GM21576 (cell line): ENCODE measurements at regions not wholly inside any gene's neighbourhood (a gene's known extent, or its start where the extent isn't known, plus 50 kb on each side); places are given as distances from the start of the nearest gene placed in this dataset.
"Not testable (repeated sequence)": the region's sequence is repeated elsewhere in the genome, so short reads cannot be mapped to it uniquely, and the experiment has no call there.

Experiments used
- ATAC-seq: cut with Tn5 transposase; IDR thresholded peaks from one replicate; pipeline ENCODE4 v1.9.1; 2021; ENCODE audit warnings: mild to moderate bottlenecking, moderate library complexity; ENCODE audit not compliant: unreplicated experiment

GRCh38 chr7:32765185-32765584 lies 126.4 kb downstream of the KBTBD2 start:
- ATAC-seq: no peak

GRCh38 chr7:32762925-32763293 lies 128.7 kb downstream of the KBTBD2 start:
- ATAC-seq: no peak

- ATAC-seq: not testable (repeated sequence)
Measured at GRCh38 chr7:32762206-32762924, 129.2 kb downstream of the KBTBD2 start.

- ATAC-seq: no peak
Measured at GRCh38 chr7:32761451-32762205, 129.9 kb downstream of the KBTBD2 start.

- not testable (repeated sequence) for ATAC-seq
Measured at GRCh38 chr7:32760755-32761154, 130.8 kb downstream of the KBTBD2 start.

GRCh38 chr7:32759859-32760258 lies 131.7 kb downstream of the KBTBD2 start:
- not testable (repeated sequence) for ATAC-seq

GRCh38 chr7:32753872-32754271 lies 137.7 kb downstream of the KBTBD2 start:
- ATAC-seq: not testable (repeated sequence)

- not testable (repeated sequence) for ATAC-seq
Measured at GRCh38 chr7:32748337-32748736, 143.2 kb downstream of the KBTBD2 start.

GRCh38 chr7:32747443-32748148 lies 144.0 kb downstream of the KBTBD2 start:
- not testable (repeated sequence) for ATAC-seq

- not testable (repeated sequence) for ATAC-seq
Measured at GRCh38 chr7:32741853-32742476, 149.6 kb downstream of the KBTBD2 start.

GRCh38 chr7:32739749-32740148 lies 151.8 kb downstream of the KBTBD2 start:
- not testable (repeated sequence) for ATAC-seq

GRCh38 chr7:32738390-32738789 lies 153.2 kb downstream of the KBTBD2 start:
- ATAC-seq: not testable (repeated sequence)

GRCh38 chr7:32732767-32733166 lies 158.8 kb downstream of the KBTBD2 start:
- ATAC-seq: not testable (repeated sequence)

GRCh38 chr7:32729335-32729675 lies 162.3 kb downstream of the KBTBD2 start:
- ATAC-seq: not testable (repeated sequence)

GRCh38 chr7:32728412-32729334 lies 162.9 kb downstream of the KBTBD2 start:
- ATAC-seq: peak; percentile 78

GRCh38 chr7:32727483-32728411 lies 163.8 kb downstream of the KBTBD2 start:
- peak; percentile 61 for ATAC-seq

- not testable (repeated sequence) for ATAC-seq
Measured at GRCh38 chr7:32722837-32723236, 168.7 kb downstream of the KBTBD2 start.

GRCh38 chr7:32694182-32694581 lies 197.4 kb downstream of the KBTBD2 start:
- ATAC-seq: no peak
